DOHH2 (cell line): ENCODE measurements at regions not wholly inside any gene's neighbourhood (a gene's known extent, or its start where the extent isn't known, plus 50 kb on each side); places are given as distances from the start of the nearest gene placed in this dataset.

Experiments used
- H3F3A ChIP-seq: fragments of 200-600 bp; sonication (generic), shearing (Covaris generic); 2 replicates; pipeline ENCODE4 v1.6.0; 2016; ENCODE audit warnings: antibody characterized with exemption, mild to moderate bottlenecking; ENCODE audit not compliant: control insufficient read depth, insufficient read depth
- H3K27ac ChIP-seq: fragments of 200-600 bp; sonication (generic); 2 replicates; pipeline ENCODE4 v1.5.1; 2014; ENCODE audit warnings: low read depth, mild to moderate bottlenecking, low read length, moderate library complexity
- H3K27me3 ChIP-seq: fragments of 200-600 bp; sonication (generic); 2 replicates; pipeline ENCODE4 v1.6.1; 2014; ENCODE audit warnings: mild to moderate bottlenecking, low read length, mixed read lengths; ENCODE audit not compliant: control insufficient read depth
- H3K36me3 ChIP-seq: fragments of 200-600 bp; sonication (generic); 2 replicates; pipeline ENCODE4 v1.6.1; 2014; ENCODE audit warnings: mild to moderate bottlenecking, low read length, moderate library complexity, mixed read lengths; ENCODE audit not compliant: control insufficient read depth
- H3K4me1 ChIP-seq: fragments of 200-600 bp; sonication (generic); 2 replicates; pipeline ENCODE4 v1.6.1; 2014; ENCODE audit warnings: mild to moderate bottlenecking, low read length, mixed read lengths; ENCODE audit not compliant: control insufficient read depth
- H3K4me2 ChIP-seq: fragments of 200-600 bp; sonication (generic); 2 replicates; pipeline ENCODE4 v1.6.0; 2014; ENCODE audit warnings: mild to moderate bottlenecking, low read length, moderate library complexity
- H3K4me3 ChIP-seq: fragments of 200-600 bp; sonication (generic); 2 replicates; pipeline ENCODE4 v1.5.1; 2014; ENCODE audit warnings: mild to moderate bottlenecking, low read length, mixed read lengths
- H3K79me2 ChIP-seq: fragments of 200-600 bp; sonication (generic); 2 replicates; pipeline ENCODE4 v1.6.1; 2014; ENCODE audit warnings: mild to moderate bottlenecking, low read length, mixed read lengths; ENCODE audit not compliant: control insufficient read depth
- H3K9me2 ChIP-seq: fragments of 200-600 bp; sonication (generic); replicated peaks from 2 replicates; pipeline ENCODE4 v1.6.1; 2014; ENCODE audit warnings: mild to moderate bottlenecking, low read length, mixed read lengths; ENCODE audit not compliant: control insufficient read depth
- H3K9me3 ChIP-seq: fragments of 200-600 bp; sonication (generic); 2 replicates; pipeline ENCODE4 v1.6.1; 2014; ENCODE audit warnings: antibody characterized with exemption, low read length, mixed read lengths; ENCODE audit not compliant: control insufficient read depth, insufficient read depth
- H4K20me1 ChIP-seq: fragments of 200-600 bp; sonication (generic); 2 replicates; pipeline ENCODE4 v1.6.0; 2014; ENCODE audit warnings: low read depth, mild to moderate bottlenecking, antibody characterized with exemption, low read length, moderate library complexity; ENCODE audit not compliant: control insufficient read depth, insufficient read depth
- CTCF ChIP-seq: fragments of 200-600 bp; sonication (generic); IDR thresholded peaks from one replicate; pipeline ENCODE4 v1.5.1; 2014; ENCODE audit warnings: antibody characterized with exemption, mild to moderate bottlenecking, low read depth, low read length; ENCODE audit not compliant: poor library complexity, severe bottlenecking
- EZH2phosphoT487 ChIP-seq: fragments of 200-600 bp; sonication (generic); IDR thresholded peaks from 2 replicates; pipeline ENCODE4 v1.6.1; 2017; ENCODE audit warnings: borderline replicate concordance, mild to moderate bottlenecking, antibody characterized with exemption, low read length, moderate library complexity, mixed read lengths

GRCh38 chr1:201714542-201715329 lies 114.2 kb upstream of the IPO9 start:
- Histone ChIP-seq H3K9me2 (no peaks in the 10 kb centered on the region), H3K4me3 (no peak overlapping the region), H3K4me2 (no peak overlapping the region), H3K36me3 (no peaks in the 10 kb centered on the region), H3K4me1 (peaks cover 12% of the 10 kb centered on the region), H3K27ac (no peak overlapping the region), H3K27me3 (0 out of 2 replicates have a peak, but pooled peaks cover 2% of the 10 kb centered on the region), H3K79me2 (no peaks in the 10 kb centered on the region), H3F3A (no peaks in the 10 kb centered on the region), H3K9me3 (no peaks in the 10 kb centered on the region), H4K20me1 (no peaks in the 10 kb centered on the region)
- TF ChIP-seq EZH2phosphoT487: no peak
- TF ChIP-seq CTCF: no peak

- no peaks in the 10 kb centered on the region for H3K36me3 ChIP-seq
- H3K4me1 ChIP-seq: peaks cover 12% of the 10 kb centered on the region
- no peaks in the 10 kb centered on the region for H4K20me1 ChIP-seq
- 0 out of 2 replicates have a peak, but pooled peaks cover 2% of the 10 kb centered on the region for H3K27me3 ChIP-seq
- H3K9me2 ChIP-seq: no peaks in the 10 kb centered on the region
- H3K4me3 ChIP-seq: no peak overlapping the region
- H3K27ac ChIP-seq: no peak overlapping the region
- H3K9me3 ChIP-seq: no peaks in the 10 kb centered on the region
- H3F3A ChIP-seq: no peaks in the 10 kb centered on the region
- no peaks in the 10 kb centered on the region for H3K79me2 ChIP-seq
- H3K4me2 ChIP-seq: no peak overlapping the region
- TF ChIP-seq EZH2phosphoT487 (no peak), CTCF (no peak)
Observed at GRCh38 chr1:201715351-201715750, 113.6 kb upstream of the IPO9 start.

- no peaks in the 10 kb centered on the region for H3K36me3 ChIP-seq
- no peaks in the 10 kb centered on the region for H3F3A ChIP-seq
- no peak overlapping the region for H3K4me3 ChIP-seq
- peaks cover 5% of the 10 kb centered on the region; the same call in 1 of the 2 replicates for H3K27me3 ChIP-seq
- H3K27ac ChIP-seq: no peak overlapping the region
- no peak for TF ChIP-seq CTCF
- TF ChIP-seq EZH2phosphoT487: no peak
- no peaks in the 10 kb centered on the region for H3K9me2 ChIP-seq
- H3K9me3 ChIP-seq: no peaks in the 10 kb centered on the region
- peaks cover 12% of the 10 kb centered on the region for H3K4me1 ChIP-seq
- no peak overlapping the region for H3K4me2 ChIP-seq
- H3K79me2 ChIP-seq: no peaks in the 10 kb centered on the region
- no peaks in the 10 kb centered on the region for H4K20me1 ChIP-seq
Observed at GRCh38 chr1:201715801-201716741, 112.9 kb upstream of the IPO9 start.
